ENCODE measurements at regions not wholly inside any gene's neighbourhood (a gene's known extent, or its start where the extent isn't known, plus 50 kb on each side); places are given as distances from the start of the nearest gene placed in this dataset.
A peak's percentile ranks its signal among the peaks of the same experiment; 100 is the strongest.

GRCh38 chr15:91476861-91477260 is 376.6 kb upstream of the SLCO3A1 start:
- peak; percentile 38 for DNase-seq

- peak; percentile 96 for DNase-seq
Observed at GRCh38 chr15:91478717-91479191, 374.8 kb upstream of the SLCO3A1 start.

DNA sequence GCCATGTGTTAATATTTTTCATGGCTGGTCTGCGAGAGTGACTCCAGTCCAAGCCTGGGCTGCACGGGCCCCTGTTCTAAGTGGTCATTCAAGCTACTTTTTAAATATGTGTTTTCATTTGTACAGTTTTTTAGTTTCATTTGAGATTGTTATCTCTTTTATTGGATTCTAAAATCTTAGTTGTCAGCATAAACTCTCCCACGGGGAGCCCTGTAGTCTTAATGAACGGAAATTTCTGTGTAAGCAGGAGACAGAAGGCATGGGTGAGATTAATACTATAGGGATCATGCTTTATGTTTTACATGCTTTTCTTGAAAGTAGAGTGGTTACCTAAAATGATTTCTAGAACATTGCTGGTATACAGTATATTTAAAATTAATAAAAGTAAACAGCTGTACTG is 373.1 kb upstream of the SLCO3A1 start:
- no peak for DNase-seq

DNA sequence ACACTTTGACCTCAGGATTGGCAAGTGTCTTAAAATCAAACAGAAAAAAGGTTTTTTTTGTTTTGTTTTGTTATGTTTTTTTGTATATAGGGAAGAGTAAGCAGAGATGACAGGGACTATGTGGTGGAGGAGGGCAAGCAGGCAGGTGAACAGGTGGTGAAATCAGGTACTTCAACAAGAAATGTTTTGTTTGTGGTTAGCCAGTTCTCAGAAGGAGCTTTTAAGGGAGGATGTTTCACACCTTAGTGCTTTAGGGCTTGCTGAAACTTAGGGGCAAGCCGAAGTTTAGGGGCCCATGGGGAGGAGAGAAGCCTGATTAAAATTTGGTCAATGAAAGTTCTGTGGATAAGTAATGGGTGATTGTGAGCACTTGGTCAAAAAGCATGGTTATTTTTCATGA is 370.7 kb upstream of the SLCO3A1 start:
- no peak for DNase-seq

DNA sequence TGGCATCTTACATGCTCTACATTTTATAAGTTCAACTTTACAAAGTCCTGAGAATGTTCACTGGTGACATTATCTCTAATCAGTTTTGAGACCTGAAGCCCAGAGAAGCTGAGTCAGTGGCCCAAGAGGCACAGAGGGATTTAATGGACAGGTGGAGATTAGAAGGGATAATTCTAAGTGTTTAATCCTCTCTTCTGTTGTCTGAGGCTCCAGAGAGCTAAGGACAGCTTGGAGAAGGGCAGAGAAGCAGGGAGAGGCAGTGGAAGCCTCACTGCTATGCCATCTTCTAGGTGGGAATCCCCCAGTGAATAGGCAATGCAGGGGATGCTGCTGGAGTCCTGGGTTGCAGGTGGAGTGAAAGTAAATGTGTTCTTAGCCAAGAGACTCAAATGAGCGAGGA is 369.4 kb upstream of the SLCO3A1 start:
- DNase-seq, result no peak

DNA sequence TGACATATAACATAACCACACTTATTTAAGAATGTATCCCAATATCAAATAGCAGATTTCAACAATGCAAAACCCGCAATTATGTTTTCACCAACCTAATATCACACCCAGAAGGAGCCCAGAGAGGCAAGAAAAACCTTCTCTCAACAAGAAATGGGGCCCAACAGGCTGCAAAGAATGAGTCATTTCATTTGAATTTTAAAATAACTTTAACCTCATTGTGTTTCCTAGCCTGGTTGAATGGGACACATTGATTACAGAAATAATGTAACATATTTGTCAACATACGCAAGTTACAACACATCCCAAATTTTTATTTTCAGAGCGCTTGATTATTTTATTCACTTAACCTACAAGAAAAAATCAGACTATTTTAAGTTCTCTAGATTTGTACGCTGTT is 365.1 kb upstream of the SLCO3A1 start:
- no peak for DNase-seq

DNA sequence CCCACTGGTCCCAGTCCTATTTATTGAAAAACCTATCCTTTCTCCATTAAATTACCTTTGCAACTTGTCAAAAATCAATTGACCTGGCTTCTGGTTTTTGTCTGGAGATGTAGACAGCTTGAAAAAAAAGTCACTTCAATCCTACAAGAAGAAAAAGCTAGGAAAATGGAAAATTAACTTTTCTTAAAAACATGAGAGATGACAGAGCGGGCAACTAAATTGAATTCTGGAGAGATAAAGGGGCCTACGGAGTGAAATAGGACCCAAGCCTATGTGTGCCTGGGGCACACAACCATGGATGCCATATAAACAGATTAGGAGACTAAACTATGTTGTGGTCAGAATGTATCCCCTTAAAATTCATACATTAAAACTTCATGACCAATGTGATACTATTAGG is 363.3 kb upstream of the SLCO3A1 start:
- no peak for DNase-seq

DNA sequence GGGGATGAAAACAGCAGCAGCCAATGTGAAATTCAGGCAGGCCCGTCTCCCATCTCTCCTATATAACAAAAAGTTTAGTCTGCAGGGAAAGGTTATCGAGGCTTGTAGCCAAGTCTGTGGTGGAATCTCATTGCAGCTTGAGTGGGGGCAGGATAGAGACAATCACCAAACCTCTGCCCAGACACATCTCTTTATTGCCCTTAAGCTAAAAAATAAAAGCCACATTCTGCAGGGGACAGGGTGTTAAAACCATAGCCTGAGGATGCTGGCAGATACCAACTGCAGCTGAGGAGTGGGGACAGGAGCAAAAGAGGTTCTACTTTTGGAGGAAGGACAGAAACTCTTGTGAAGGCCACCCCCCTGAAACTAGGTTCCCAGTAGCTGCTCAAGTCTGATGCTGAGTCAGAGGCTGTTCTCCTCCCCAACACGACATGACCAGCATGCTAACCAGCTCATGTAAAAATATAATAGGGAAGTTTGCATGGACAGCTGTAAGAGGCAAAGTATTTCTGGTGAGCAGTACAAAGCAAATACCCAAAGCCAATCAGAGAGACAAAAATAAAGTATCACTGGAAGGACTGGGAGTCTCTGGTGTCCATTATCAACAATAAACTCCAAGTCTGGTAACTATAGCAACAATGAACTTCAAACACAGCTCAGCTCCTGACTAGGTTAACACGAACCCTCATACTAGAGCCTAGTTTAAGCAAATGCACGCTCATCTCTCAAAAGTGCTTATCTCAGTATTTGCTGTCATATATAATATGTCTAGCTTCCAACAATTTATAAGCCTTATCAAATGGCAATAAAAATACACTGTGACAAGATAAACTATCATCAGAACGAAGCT is 362.2 kb upstream of the SLCO3A1 start:
- peak; percentile 3 for DNase-seq

DNA sequence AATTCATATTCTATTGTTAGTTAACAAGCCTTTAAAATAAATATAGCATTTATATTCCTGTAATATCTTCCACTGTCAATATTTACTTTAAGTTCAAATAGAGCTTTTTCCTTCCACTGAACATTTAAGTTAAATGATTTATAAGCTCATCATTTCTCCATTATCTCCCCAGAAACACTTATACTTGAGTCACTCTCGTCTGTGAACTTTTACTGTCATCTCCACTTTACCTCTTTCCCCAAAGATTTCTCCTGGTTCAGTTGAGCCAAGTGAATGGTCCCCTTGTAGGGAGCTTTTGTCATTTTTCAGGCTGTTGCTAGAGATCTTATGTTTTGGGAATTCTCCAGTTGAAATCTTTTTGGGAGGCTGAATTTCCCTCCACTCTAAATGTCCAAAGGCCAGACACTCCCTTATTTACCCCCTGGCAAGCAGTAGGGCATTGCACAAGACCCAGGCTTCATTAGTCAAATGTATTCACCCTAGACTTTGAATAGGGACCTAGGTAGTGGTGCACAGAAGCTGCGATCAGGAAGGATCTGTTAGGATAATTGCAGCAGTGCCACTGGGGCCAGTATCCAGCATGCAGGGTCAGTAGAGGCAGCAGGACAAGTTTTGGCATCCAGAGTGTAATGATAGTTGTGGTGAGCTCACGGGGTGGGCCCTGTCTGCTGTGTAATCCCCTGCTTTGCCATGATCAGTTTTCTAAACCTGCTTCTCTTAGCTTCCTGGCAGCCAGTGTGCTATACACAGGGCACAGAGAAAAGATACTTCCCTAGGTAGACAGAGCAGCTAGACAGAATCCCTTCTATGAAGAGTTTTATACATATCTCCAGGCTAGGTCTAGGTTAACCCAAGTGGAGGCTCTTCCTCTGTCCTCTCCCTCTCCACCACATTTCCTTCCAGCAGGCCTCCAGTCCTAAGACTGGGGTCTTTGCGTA is 356.5 kb upstream of the SLCO3A1 start:
- no peak for DNase-seq

GRCh38 chr15:91498046-91498748 is 355.3 kb upstream of the SLCO3A1 start:
- no peak for DNase-seq

DNA sequence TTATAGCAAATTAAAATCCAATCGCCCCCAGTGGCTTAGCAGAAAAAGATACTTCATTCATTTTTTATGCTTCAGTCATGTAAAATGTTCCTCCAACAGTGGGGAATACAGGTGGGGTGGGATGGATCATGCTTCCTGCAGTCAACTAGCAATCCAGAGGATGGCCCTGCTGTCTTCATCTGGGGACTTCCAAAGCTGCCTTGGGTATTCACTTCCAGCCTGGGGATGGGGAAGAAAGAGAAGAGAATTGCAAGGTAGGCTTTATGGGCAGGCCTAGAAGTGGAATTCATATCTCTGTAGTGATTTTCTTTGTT is 354.8 kb upstream of the SLCO3A1 start:
- no peak for DNase-seq

DNA sequence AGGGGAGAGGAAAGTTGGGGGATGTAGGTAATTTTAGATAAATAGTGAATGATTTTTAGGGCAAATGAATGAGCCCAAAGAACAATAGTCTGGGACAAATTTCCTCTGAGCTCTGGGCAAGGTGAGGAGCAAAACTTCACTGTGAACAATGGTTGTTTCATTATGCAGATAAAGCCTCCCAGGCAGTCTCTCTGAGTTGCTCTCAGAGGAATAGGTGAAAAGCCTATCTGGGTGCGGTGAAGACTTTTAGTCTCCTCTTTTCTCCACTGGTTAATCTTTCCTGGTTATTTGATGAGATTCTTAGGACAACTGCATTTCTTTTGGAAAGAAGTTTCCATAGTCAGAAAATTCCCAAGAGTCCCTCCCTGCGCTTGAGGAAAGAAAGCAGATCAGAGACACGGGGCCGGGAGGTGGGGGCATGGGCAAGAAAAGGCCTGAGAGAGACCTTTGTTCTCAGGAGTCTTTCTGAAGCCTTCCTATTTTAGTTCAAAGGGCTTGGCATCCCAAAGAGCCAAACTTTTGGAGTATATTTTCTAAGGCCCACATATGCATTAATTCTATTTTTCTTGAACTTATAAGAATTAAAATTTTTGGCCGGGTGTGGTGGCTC is 353.6 kb upstream of the SLCO3A1 start:
- DNase-seq, result no peak

DNA sequence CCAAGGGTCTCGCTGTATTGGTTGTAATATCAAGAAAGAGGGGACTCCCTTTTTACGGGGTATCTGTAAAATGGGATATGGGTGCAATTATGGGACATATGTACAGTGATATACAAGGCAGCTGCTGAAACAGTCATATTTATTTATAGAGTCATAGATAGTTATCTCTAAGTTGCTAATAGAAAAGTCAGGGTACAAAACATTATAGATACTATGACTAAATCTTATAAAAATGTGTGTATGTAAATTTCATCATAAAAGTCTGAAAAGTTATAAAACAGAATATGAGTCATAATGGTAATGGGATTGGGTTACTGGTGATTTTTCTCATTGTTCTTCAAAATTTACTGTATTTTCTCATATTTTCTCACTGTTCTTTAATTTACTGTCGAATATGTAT is 344.9 kb upstream of the SLCO3A1 start:
- no peak for DNase-seq

GRCh38 chr15:91514147-91514546 is 339.4 kb upstream of the SLCO3A1 start:
- DNase-seq, result no peak

GRCh38 chr15:91515188-91515754 is 338.2 kb upstream of the SLCO3A1 start:
- peak; percentile 28 for DNase-seq

DNA sequence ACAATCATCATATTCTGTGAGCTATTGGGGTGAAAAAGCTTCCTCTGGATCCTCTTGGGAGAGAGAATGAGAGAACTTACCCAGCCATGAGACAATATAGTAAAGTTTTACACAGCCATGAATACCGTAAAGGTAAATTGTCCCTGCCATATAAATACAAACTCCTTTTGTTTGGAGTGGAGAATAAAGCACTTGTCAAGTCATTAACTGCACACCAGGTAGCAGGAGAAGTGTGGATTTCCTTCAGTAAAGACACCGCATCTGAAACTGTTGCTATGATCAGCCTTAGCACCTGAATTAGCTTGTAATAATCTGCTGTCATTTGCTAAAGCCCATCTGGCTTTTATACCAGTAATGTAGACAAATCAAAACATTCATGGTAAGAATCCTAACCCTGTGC is 336.6 kb upstream of the SLCO3A1 start:
- no peak for DNase-seq

GRCh38 chr15:91517491-91518200 is 335.9 kb upstream of the SLCO3A1 start:
- no peak for DNase-seq

GRCh38 chr15:91520850-91521249 is 332.7 kb upstream of the SLCO3A1 start:
- DNase-seq, result no peak

GRCh38 chr15:91521548-91521947 is 332.0 kb upstream of the SLCO3A1 start:
- no peak for DNase-seq

- no peak for DNase-seq
Observed at GRCh38 chr15:91521996-91522395, 331.5 kb upstream of the SLCO3A1 start.

DNA sequence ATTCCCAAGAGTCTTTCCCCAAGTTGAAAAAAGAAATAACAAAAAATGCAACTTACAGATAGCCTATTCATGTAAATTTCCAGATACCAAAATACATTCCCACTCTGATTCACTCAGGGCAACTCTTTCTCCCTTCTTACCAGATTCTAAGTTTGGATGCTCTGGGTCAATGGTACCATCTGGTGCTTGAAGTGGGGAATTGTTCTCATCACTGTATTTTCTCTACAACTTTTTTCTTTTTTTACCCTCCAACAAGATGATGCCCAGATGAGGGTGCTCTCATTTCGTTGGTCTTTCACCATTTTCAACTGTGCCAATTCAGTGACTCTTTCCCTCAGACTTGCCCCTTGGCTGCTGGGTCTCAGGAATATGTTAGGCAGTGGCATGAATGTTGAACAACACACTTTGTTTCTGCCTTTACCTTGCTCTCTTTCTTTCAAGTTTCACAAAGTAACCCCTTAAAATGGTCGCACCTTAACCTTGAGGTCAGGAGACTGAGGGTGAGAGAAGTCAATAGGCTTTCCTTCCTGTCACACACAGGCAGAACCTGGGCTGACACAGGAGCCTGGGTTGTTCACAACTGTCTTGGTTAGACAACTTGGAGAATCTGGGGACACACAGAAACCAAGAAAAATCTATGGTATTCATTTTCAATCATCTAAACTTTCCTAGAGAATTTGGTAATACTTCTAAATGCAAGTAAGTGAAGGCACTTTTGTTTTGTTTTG is 330.7 kb upstream of the SLCO3A1 start:
- DNase-seq, result peak; percentile 63
